ENCODE measurements at regions not wholly inside any gene's neighbourhood (a gene's known extent, or its start where the extent isn't known, plus 50 kb on each side); places are given as distances from the start of the nearest gene placed in this dataset.

DNA sequence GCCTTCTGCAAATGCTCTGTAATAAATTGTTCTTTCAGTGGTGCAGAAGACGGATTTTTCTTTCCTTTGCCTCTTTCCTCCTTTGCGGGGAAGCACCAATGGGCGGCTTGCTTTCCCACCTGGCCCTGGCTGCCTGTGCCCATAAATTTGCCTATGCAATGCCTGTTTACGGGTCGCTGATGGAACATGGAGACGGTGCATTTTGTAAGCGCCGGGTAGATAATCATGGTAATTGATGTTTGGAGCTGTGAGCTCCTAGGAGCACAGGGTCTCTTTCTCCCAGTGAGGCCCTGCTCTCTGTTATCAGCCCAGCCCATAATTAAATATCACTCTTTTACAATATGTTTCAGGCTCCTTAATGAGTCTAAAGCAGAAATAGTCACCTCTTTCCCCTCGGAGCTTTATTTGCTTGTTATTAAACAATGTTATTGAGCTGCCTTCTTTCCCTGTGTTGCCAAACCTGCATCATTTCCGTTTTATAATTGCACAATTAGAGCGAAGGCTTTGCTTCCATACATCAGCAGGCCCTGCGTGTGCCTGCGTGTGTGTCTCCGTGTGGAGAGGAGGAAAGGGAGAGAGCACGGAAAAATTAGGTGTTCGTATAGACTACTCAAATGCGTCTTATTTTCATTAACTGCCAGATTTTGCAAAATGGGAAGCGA lies 437.4 kb upstream of the POU3F3 start:
- no peak for DNase-seq (ENCODE audit: low spot score)
- in situ Hi-C loops (cut with HindIII; ENCODE audit: low sequenced_read_pairs), result no loop called here

DNA sequence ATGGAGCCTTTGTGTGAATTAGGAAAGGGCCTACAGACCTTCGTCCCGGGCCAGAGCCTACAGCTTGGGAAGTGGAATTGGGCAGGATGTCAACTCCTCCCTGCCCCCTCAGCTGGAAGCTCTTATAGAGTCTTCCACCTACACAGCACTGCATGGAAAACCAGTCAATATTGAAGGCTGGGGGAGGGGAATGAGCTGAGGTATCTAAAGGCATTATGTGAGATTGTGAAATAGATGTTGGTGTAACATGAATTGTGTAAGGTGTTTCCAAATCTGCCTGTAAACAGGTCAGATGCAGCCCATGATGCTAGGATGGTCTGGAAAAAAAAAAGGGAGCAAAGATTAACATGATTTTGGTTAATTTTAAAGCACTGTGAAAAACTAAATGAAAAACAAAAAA lies 433.5 kb upstream of the POU3F3 start:
- DNase-seq (ENCODE audit: low spot score), result no peak
- in situ Hi-C loops (cut with HindIII; ENCODE audit: low sequenced_read_pairs), result no loop called here

DNA sequence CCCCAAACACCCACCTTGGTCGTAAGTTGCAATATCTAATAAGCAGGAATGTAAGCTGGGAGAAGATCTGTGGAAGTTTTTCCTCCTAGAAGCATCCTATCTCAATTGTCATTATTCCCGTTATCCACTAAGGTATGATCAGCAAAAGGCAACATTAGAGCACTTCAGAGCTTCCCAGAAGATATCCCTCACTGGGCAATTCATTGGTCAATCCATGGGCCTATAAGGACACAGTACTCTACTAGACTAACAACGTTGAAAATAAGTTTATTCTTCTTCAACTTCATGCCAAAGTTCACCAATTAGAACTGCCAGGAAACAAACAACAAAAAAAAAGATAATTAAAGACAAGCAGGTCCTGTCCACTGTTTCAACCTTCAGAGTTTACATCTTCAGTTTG lies 433.0 kb upstream of the POU3F3 start:
- in situ Hi-C loops (cut with HindIII; ENCODE audit: low sequenced_read_pairs), result no loop called here
- DNase-seq (ENCODE audit: low spot score), result no peak

DNA sequence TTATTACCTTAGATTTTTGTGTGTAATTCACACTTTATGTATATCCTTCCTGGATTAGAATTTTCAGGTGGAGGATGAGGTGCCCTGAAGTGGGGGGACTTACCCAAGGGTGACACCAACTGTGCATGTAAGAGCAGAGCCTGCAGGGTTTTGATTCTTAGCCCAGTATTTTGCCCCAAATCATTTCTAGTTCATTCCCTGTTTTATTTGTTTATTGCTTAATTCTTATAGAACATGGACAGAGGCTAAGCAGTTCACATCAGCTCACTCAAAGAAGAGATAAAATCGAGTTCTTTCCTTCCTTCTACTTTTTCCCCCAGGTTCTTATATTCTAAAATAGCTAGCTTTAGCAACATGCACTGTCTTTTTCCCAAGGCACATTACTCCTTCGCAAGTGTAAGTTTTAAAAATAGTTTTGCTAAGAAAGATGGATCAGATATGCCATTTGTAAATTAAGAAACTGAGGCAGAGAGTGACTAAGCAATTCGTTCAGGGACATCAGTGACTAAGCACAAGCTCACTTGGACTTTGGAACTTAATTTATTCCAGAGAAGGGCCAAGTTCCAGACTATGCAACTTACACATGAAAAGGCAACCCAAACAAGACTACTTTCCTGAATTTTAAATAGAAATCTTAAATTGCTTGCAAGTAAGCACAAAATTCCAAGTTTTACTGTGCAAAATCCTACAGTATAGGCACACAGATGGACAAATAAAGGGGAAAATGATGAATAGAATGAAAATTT lies 427.9 kb upstream of the POU3F3 start:
- in situ Hi-C loops (cut with HindIII; ENCODE audit: low sequenced_read_pairs), result no loop called here
- no peak for DNase-seq (ENCODE audit: low spot score)

DNA sequence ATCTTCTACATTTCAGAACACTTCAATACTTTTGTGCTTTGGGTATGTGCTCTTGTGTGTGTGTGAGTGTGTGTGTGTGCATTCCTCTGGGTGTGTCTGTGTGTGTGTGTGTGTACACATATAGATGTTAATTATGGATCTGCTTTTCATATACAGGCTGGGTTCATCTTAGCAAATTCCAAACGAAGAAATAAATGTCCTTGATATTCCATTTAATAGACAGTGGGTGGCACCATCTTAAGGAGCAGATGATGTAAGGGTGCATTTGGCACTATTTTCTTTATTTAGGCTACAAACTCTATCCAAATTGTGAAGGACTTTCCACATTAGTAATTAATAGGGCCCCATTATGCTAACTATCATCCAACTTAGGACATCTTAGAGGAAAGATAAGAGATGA lies 425.8 kb upstream of the POU3F3 start:
- in situ Hi-C loops (cut with HindIII; ENCODE audit: low sequenced_read_pairs), result no loop called here

DNA sequence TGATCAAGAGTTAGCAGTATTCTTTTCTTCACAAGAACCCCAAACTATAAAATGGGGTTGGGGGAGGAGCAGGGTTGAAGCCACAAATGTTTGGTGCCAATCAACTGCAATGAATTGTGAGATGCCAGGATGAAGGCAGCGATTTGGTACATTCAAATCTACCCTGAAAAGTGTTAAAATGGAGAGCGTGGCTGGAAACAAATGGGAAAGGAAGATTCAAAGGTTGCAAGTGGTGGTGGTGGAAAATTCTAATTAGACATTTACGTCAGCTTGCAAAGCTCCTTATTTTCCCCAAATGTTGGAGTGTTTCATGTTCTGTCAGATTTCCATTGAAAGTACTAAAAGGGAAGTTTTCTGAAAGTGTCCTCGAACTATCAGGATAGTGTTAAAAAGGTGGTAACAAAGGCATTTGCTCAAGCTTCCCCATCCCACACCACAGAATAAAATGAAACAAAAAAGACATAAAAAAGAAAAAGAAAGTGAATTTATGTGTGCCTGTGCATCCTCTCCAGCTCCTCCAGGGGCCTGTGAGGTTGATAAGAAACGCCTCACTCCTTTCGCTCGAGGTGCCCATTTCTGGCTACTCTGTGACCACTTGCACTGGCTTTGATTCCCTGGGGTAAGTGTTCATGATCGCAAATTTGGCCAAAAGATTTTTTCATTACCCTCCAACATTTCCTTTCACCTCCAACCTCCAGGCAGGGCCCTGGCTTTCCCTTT lies 424.1 kb upstream of the POU3F3 start:
- in situ Hi-C loops (cut with HindIII; ENCODE audit: low sequenced_read_pairs), result no loop called here
- no peak for DNase-seq (ENCODE audit: low spot score)

More for the DNA sequence above, 425.8 kb upstream of the POU3F3 start:
- no peak for DNase-seq (ENCODE audit: low spot score)

DNA sequence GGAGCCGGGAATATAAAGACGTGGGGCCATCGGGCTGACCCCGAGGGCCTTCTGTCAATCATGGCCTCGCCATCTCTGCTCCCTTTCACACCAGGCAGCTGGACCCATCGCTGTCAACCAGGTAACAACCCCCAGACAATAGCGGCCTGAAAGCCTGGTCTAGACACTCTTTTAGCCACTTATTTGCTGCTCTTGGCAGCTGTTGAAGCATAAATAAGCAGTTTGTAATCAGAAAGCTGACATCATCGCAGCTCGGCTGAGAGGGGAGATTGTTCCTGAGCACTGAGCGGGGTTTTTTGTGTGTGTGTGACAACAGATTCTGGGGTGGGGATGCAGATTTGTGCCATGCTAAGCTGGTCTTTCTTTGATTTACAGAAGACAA lies 423.6 kb upstream of the POU3F3 start:
- DNase-seq (ENCODE audit: low spot score), result no peak
- in situ Hi-C loops (cut with HindIII; ENCODE audit: low sequenced_read_pairs), result no loop called here

DNA sequence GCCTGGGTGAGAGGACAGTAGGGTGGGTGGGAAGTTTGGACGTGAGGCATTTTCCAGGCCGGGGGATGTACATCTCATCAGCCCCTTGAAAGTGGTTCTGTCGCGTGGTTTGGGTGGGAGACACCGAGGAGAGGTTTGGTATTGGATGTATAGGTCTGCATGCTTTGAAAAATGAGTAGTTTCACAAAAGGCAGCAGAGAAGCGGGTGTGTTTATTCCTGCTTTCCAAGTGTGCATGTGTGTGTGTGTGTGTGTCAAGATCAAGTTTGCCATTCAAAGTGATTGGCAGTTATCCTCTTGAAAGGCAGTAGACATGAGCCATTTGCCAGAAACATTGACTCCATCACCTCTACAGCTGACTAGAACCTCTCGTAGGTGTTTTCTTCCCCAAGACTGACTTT lies 423.1 kb upstream of the POU3F3 start:
- in situ Hi-C loops (cut with HindIII; ENCODE audit: low sequenced_read_pairs), result no loop called here

DNA sequence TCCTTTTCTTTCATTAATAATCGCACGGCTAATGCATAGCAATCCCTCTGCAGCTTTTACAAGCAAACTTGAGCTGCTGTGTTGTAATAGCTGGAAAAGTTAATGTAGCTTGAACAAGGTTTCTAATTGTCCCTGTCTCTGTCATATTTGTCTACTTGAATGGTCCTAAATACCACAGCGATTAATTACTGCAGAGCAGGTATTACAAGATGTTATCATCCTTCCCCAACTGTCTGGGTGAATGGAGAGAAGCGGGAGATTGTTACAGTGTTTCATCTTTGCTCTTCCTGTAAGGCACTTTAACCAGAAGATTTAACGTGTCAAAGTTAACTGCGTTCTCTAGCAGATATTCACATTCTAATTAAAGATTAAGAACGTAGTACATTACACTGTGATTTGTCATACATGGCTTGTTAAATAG lies 422.2 kb upstream of the POU3F3 start:
- in situ Hi-C loops (cut with HindIII; ENCODE audit: low sequenced_read_pairs), result no loop called here
- DNase-seq (ENCODE audit: low spot score), result no peak

More for the DNA sequence above, 423.1 kb upstream of the POU3F3 start:
- no peak for DNase-seq (ENCODE audit: low spot score)

DNA sequence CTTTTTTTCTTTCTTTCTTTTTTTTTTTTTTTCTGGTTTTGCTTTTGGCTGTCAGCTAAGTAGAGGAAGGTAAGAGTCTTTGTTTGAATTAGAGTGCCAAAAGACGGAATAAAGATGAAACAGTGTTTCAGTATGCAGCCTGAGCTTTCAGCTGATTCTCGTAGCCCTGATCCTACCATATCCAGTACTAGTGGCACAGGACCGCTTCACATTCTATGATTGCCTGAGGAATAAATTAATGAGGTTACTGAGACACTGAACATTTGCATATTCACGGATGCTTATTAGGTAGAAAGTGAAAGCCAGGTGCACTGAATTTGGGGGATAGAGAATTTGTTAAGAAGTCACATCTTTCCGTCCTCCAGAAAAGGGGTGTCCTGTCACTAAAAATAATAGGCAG lies 421.5 kb upstream of the POU3F3 start:
- in situ Hi-C loops (cut with HindIII; ENCODE audit: low sequenced_read_pairs), result no loop called here
- no peak for DNase-seq (ENCODE audit: low spot score)

DNA sequence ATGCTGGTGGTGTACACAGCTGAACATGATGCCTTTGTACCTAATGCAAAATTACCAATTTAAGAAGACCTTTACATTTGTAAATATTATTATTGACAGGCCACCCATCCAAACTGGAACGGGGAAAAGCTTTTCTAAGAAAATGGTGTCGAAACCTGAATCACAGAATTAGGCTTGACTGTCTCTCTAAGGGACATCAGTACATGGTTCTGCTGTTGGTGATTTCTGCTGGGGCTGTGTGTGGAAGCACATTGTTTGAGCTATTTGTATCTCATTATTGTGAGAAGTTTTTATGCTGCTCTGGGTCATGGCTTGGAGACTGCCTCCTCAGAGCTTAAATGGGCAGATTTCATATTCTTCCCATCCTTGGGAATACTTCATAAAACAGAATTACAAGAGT lies 420.9 kb upstream of the POU3F3 start:
- DNase-seq (ENCODE audit: low spot score), result no peak
- in situ Hi-C loops (cut with HindIII; ENCODE audit: low sequenced_read_pairs), result no loop called here

DNA sequence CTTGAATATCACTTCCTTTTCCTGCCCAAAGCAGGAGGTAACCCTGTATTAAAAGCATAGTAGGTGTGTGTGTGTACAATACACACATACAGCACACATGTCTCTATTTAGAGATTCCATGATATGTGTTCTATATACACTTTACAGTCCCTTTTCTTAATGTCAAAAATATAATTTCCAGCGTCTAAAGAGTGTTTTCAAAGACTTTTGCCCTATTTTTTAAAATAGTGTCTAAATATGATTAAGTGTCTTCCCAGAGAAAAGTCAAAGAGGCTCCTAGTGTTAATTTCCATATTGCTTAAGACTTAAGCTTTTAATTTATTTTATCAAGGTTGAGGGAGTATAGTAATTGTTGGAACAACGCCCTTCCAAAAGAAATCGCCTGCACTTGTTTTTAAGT lies 420.3 kb upstream of the POU3F3 start:
- DNase-seq (ENCODE audit: low spot score), result no peak
- in situ Hi-C loops (cut with HindIII; ENCODE audit: low sequenced_read_pairs), result no loop called here

DNA sequence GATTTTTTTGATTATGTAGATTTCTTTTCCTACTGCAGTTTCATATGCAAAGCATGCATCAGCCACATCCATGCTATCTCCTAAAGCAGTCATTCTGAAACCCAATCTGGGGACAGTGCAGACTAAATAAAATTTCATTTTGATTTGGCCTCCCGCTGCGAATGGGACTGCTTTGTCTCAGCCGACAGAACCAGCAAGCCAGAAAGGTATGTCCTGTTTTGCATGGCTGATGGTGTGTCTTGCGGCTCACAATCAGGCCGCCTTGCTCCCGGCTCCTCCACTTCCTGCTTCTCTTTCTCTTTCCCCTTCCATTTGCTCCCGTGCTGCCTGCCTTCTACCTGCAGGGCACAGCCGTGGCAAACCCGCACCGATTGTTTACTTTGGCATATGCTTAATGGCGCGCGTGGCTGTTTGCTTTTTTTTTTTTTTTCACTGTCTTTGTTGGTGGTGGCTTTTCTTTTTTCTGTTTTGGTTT lies 419.6 kb upstream of the POU3F3 start:
- peak; percentile 13 for DNase-seq (ENCODE audit: low spot score)
- in situ Hi-C loops (cut with HindIII; ENCODE audit: low sequenced_read_pairs), result no loop called here

DNA sequence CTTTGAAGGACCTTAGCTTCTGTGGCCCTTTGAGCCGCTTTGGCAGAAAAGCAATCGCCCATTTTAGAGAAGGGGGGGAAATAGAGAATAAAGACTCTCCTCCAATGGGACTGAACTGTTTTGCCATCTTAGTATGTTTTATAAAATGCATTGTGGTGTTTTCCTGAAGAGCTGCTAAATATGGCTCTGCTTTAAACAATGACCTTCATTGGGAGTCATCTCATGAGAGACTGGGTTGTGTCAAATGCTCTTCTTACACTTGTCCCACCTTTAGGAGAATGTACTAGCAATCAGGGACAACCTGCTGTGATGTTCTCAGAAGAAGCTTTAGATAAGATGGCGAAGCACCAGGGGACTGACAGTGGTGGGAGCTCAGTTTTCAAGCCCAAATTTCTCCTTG lies 418.9 kb upstream of the POU3F3 start:
- in situ Hi-C loops (cut with HindIII; ENCODE audit: low sequenced_read_pairs), result no loop called here
- DNase-seq (ENCODE audit: low spot score), result no peak

DNA sequence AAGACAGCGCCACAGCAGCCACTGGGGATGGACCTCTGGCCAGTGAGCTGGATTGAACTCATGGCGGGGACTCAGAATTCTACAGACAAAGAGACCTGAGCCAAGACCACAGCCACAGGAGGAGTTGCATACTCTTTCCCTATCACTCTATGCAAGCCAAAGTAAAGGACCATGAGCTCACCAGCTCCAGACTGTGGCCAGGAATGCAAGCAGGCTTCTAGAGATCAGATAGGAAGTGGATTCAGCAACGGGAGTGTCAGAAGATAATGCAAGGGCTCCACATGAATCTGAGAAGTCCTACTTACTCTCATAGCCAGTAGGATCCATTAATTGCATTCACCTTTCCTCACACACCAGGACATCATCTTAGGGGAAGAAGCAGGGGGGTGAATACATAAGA lies 415.4 kb upstream of the POU3F3 start:
- in situ Hi-C loops (cut with HindIII; ENCODE audit: low sequenced_read_pairs), result no loop called here
- DNase-seq (ENCODE audit: low spot score), result no peak

DNA sequence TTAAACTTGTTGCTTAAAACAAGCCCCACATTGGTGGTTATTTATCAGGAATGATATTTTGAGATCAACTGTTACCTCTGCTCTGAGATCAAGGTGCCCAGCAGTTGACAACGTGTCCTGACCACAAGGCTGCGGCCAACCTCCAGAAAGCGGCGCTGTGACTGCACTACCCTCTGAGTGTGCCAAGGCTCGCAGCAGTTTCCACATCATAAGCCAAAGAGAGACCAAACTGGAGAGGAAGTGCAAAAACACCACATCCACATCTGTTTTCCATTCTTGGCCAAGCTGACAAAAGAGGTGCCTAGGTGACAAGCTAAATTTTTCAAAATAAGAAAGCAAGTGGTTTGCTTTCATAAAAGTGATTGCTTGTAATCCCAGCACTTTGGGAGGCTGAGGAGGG lies 410.8 kb upstream of the POU3F3 start:
- DNase-seq (ENCODE audit: low spot score), result no peak
- in situ Hi-C loops (cut with HindIII; ENCODE audit: low sequenced_read_pairs), result no loop called here

DNA sequence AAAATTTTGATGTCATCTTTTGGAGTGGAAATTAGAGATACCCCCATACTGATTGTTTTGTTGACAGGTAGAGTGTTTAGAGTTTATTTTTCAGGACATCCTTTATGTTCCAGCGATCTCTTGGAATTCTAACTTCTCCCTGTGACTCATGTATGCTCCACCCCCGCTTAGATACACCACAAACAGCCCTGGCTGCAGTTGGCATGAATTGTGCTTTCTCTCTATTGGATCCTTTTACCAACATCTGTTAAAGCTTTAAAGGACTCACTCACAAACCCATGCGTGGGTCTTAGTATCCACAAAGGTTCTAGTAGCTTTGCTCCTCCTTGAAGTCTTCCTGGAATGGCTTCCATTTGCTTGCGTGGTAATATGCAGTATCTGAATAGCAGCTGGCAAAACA lies 409.5 kb upstream of the POU3F3 start:
- no peak for DNase-seq (ENCODE audit: low spot score)
- in situ Hi-C loops (cut with HindIII; ENCODE audit: low sequenced_read_pairs), result no loop called here

DNA sequence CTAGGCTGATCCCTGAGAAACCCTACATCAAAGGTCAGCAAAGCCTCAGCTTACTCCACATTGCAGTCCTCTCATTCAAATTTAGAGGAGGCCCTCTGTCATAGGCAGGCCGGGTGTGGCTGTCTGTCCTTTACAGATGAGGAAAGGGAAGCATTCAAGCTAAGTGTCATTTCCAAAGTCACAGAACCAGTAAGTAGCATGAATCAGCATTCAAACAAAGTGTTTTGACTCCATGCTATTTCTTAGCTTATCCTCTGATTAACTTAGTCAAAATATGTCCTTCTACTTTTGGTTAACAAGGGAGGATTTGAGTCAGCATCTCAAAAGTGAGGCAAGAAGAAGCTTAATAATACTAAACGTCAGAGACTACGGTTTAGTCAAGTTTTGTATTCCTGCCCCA lies 409.0 kb upstream of the POU3F3 start:
- DNase-seq (ENCODE audit: low spot score), result no peak
- in situ Hi-C loops (cut with HindIII; ENCODE audit: low sequenced_read_pairs), result no loop called here

DNA sequence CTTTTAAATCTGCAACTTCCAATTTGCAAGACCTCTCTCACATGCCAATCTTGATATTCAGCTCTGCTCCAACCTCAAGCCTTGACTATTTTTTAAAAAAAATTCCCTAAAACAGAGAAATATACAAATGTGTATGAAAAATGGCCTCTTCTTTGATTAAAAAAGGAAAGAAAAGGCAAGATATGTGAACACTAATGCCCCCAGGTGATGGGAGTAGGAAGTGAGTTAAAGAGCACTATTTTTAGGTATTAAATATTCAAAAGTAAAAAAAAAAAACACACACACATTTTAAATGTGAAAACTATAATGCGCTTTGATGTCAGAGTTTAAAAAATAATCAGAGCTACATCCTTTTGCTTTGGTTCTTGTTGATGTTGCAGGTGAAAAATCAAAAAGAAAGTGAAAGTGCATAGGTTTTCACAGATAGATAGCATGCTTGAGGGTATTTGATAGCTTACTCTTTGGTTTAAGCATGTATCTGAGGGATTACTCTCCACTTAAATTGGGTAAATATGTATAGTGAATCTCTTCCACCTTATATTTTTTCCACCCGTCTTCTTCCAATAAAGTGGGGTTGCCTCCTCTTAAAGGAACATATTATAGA lies 406.0 kb upstream of the POU3F3 start:
- in situ Hi-C loops (cut with HindIII; ENCODE audit: low sequenced_read_pairs), result no loop called here
- peak; percentile 9 for DNase-seq (ENCODE audit: low spot score)

Data from G401 (cell line).